SU-DHL-6 (cell line): ENCODE measurements at regions not wholly inside any gene's neighbourhood (a gene's known extent, or its start where the extent isn't known, plus 50 kb on each side); places are given as distances from the start of the nearest gene placed in this dataset.

ENCODE experiments used
- H2AFZ ChIP-seq: fragments of 200-600 bp; sonication (generic); 2 replicates; pipeline ENCODE4 v1.6.1; 2014; ENCODE audit warnings: low read depth, mild to moderate bottlenecking, moderate library complexity, mixed read lengths, antibody characterized with exemption, low read length; ENCODE audit not compliant: severe bottlenecking
- H3F3A ChIP-seq: fragments of 200-600 bp; shearing (Covaris generic); 2 replicates; pipeline ENCODE4 v1.6.0; 2016; ENCODE audit warnings: antibody characterized with exemption, mild to moderate bottlenecking; ENCODE audit not compliant: insufficient read depth
- H3K27ac ChIP-seq: fragments of 200-600 bp; sonication (generic); 2 replicates; pipeline ENCODE4 v1.5.1; 2016; ENCODE audit warnings: low read depth, mild to moderate bottlenecking, low read length, moderate library complexity, mixed read lengths
- H3K27me3 ChIP-seq: fragments of 200-600 bp; sonication (generic), shearing (Covaris generic); 2 replicates; pipeline ENCODE4 v1.6.0; 2014; ENCODE audit warnings: mild to moderate bottlenecking, low read length
- H3K36me3 ChIP-seq: fragments of 200-600 bp; sonication (generic); 2 replicates; pipeline ENCODE4 v1.6.1; 2014; ENCODE audit warnings: mild to moderate bottlenecking, low read length, mixed read lengths
- H3K4me2 ChIP-seq: fragments of 300-600, 200-600 bp; shearing (Covaris generic), sonication (generic); 2 replicates; pipeline ENCODE4 v1.6.0; 2014; ENCODE audit warnings: low read length, low read depth, mild to moderate bottlenecking; ENCODE audit not compliant: poor library complexity, severe bottlenecking
- H3K4me3 ChIP-seq: fragments of 200-600 bp; sonication (generic); 2 replicates; pipeline ENCODE4 v1.5.1; 2014; ENCODE audit warnings: antibody characterized with exemption, low read length, mild to moderate bottlenecking, mixed read lengths; ENCODE audit not compliant: insufficient read depth, poor library complexity, severe bottlenecking
- H3K79me2 ChIP-seq: fragments of 200-600 bp; sonication (generic); 2 replicates; pipeline ENCODE4 v1.6.1; 2014; ENCODE audit warnings: mild to moderate bottlenecking, low read length, moderate library complexity; ENCODE audit not compliant: insufficient read depth
- H3K9ac ChIP-seq: fragments of 200-600 bp; sonication (generic); 2 replicates; pipeline ENCODE4 v1.7.0; 2014; ENCODE audit warnings: mild to moderate bottlenecking, low read length
- H3K9me2 ChIP-seq: fragments of 200-600 bp; sonication (generic); replicated peaks from 2 replicates; pipeline ENCODE4 v1.6.1; 2014; ENCODE audit warnings: low read length; ENCODE audit not compliant: insufficient read depth
- H3K9me3 ChIP-seq: fragments of 200-600 bp; sonication (generic); 2 replicates; pipeline ENCODE4 v1.6.1; 2014; ENCODE audit warnings: low read length, mixed read lengths; ENCODE audit not compliant: insufficient read depth
- H4K20me1 ChIP-seq: fragments of 200-600 bp; sonication (generic); 2 replicates; pipeline ENCODE4 v1.6.1; 2014; ENCODE audit warnings: low read depth, mild to moderate bottlenecking, antibody characterized with exemption, low read length, moderate library complexity, mixed read lengths
- CTCF ChIP-seq: fragments of 200-600 bp; sonication (generic); IDR thresholded peaks from one replicate; pipeline ENCODE4 v1.5.1; 2017; ENCODE audit warnings: antibody characterized with exemption, mild to moderate bottlenecking, low read length, moderate library complexity; ENCODE audit not compliant: insufficient read depth, poor library complexity, severe bottlenecking
- EZH2phosphoT487 ChIP-seq: fragments of 200-600 bp; sonication (generic), shearing (Covaris generic); conservative IDR thresholded peaks from 2 replicates; pipeline ENCODE4 v1.6.1; 2018; ENCODE audit warnings: mild to moderate bottlenecking, antibody characterized with exemption, low read length, moderate library complexity, mixed read lengths

GRCh38 chr10:47059606-47060311 is 148.5 kb downstream of the PTPN20 start:
- Histone ChIP-seq H3K4me2 (no peak overlapping the region), H3K9ac (no peak overlapping the region), H3K9me3 (no peaks in the 10 kb centered on the region), H3K27ac (no peak overlapping the region), H3F3A (no peaks in the 10 kb centered on the region), H3K79me2 (no peaks in the 10 kb centered on the region), H3K36me3 (no peaks in the 10 kb centered on the region), H3K4me3 (no peak overlapping the region), H4K20me1 (no peaks in the 10 kb centered on the region), H2AFZ (no peak overlapping the region), H3K9me2 (no peaks in the 10 kb centered on the region), H3K27me3 (no peaks in the 10 kb centered on the region)
- no peak for TF ChIP-seq CTCF
- no peak for TF ChIP-seq EZH2phosphoT487

GRCh38 chr10:47060356-47060755 is 149.1 kb downstream of the PTPN20 start:
- TF ChIP-seq CTCF, result no peak
- no peak for TF ChIP-seq EZH2phosphoT487
- no peak overlapping the region for H3K4me3 ChIP-seq
- no peak overlapping the region for H3K9ac ChIP-seq
- no peak overlapping the region for H3K27ac ChIP-seq
- no peaks in the 10 kb centered on the region for H4K20me1 ChIP-seq
- H3F3A ChIP-seq, result no peaks in the 10 kb centered on the region
- no peaks in the 10 kb centered on the region for H3K9me3 ChIP-seq
- no peak overlapping the region for H2AFZ ChIP-seq
- H3K79me2 ChIP-seq, result no peaks in the 10 kb centered on the region
- no peaks in the 10 kb centered on the region for H3K9me2 ChIP-seq
- H3K4me2 ChIP-seq, result no peak overlapping the region
- no peaks in the 10 kb centered on the region for H3K27me3 ChIP-seq
- H3K36me3 ChIP-seq, result no peaks in the 10 kb centered on the region

- Histone ChIP-seq H3K27me3 (no peaks in the 10 kb centered on the region), H3K79me2 (no peaks in the 10 kb centered on the region)
Observed at GRCh38 chr10:47060993-47061500, 149.8 kb downstream of the PTPN20 start.

More at GRCh38 chr10:47060993-47061500, 149.8 kb downstream of the PTPN20 start:
- Histone ChIP-seq H3K36me3 (no peaks in the 10 kb centered on the region), H3K4me2 (no peak overlapping the region), H3K27ac (no peak overlapping the region), H3K9me2 (no peaks in the 10 kb centered on the region), H3F3A (no peaks in the 10 kb centered on the region), H4K20me1 (no peaks in the 10 kb centered on the region), H2AFZ (no peak overlapping the region), H3K9me3 (no peaks in the 10 kb centered on the region), H3K9ac (no peak overlapping the region), H3K4me3 (no peak overlapping the region)
- TF ChIP-seq CTCF (no peak), EZH2phosphoT487 (no peak)
